H7 (cell line): ENCODE measurements at regions not wholly inside any gene's neighbourhood (a gene's known extent, or its start where the extent isn't known, plus 50 kb on each side); places are given as distances from the start of the nearest gene placed in this dataset.
A peak's percentile ranks its signal among the peaks of the same experiment; 100 is the strongest.

Experiments
- DNase-seq: peaks from one replicate; pipeline ENCODE4 v3.0.0; 2012
- H3K27me3 ChIP-seq: 2 replicates; pipeline ENCODE4 v1.6.0; 2011; ENCODE audit warnings: mild to moderate bottlenecking, low read length; ENCODE audit not compliant: control insufficient read depth, insufficient read depth
- H3K36me3 ChIP-seq: replicated peaks from 2 replicates; pipeline ENCODE4 v1.5.1; 2011; ENCODE audit warnings: low read length; ENCODE audit not compliant: control insufficient read depth, insufficient read depth
- H3K4me3 ChIP-seq: 2 replicates; pipeline ENCODE4 v1.5.1; 2011; ENCODE audit warnings: low read depth, mild to moderate bottlenecking, control low read depth, low read length, moderate library complexity; ENCODE audit not compliant: insufficient read depth

GRCh38 chr1:38258085-38258627, 211.6 kb upstream of the POU3F1 start:
- no peak for DNase-seq
- no peaks in the 10 kb centered on the region; the same call in 1 of the 2 replicates for H3K27me3 ChIP-seq
- H3K36me3 ChIP-seq, result no peaks in the 10 kb centered on the region
- no peak overlapping the region for H3K4me3 ChIP-seq

- Histone ChIP-seq H3K4me3 (no peak overlapping the region), H3K27me3 (no peaks in the 10 kb centered on the region; the same call in 1 of the 2 replicates), H3K36me3 (no peaks in the 10 kb centered on the region)
- no peak for DNase-seq
Observed at GRCh38 chr1:38257374-38257773, 210.8 kb upstream of the POU3F1 start.

- Histone ChIP-seq H3K4me3 (no peak overlapping the region), H3K36me3 (no peaks in the 10 kb centered on the region), H3K27me3 (no peaks in the 10 kb centered on the region; the same call in 1 of the 2 replicates)
- DNase-seq, result peak; percentile 75
Observed at GRCh38 chr1:38256072-38256471, 209.5 kb upstream of the POU3F1 start.

GRCh38 chr1:38253314-38253713, 206.7 kb upstream of the POU3F1 start:
- Histone ChIP-seq H3K27me3 (no peaks in the 10 kb centered on the region; the same call in 1 of the 2 replicates), H3K36me3 (no peaks in the 10 kb centered on the region), H3K4me3 (no peak overlapping the region)
- DNase-seq, result no peak

GRCh38 chr1:38250356-38250755, 203.8 kb upstream of the POU3F1 start:
- no peaks in the 10 kb centered on the region for H3K36me3 ChIP-seq
- no peak overlapping the region for H3K4me3 ChIP-seq
- peaks cover 1% of the 10 kb centered on the region; the same call in 1 of the 2 replicates for H3K27me3 ChIP-seq
- DNase-seq, result no peak

- no peak for DNase-seq
- H3K4me3 ChIP-seq, result no peak overlapping the region
- peaks cover 1% of the 10 kb centered on the region; the same call in 1 of the 2 replicates for H3K27me3 ChIP-seq
- H3K36me3 ChIP-seq, result no peaks in the 10 kb centered on the region
Observed at GRCh38 chr1:38249001-38249400, 202.4 kb upstream of the POU3F1 start.

GRCh38 chr1:38246955-38247952, 200.7 kb upstream of the POU3F1 start:
- no peak overlapping the region for H3K4me3 ChIP-seq
- DNase-seq, result no peak
- H3K36me3 ChIP-seq, result no peaks in the 10 kb centered on the region
- peaks cover 1% of the 10 kb centered on the region; the same call in 1 of the 2 replicates for H3K27me3 ChIP-seq

GRCh38 chr1:38244218-38244845, 197.7 kb upstream of the POU3F1 start:
- peak; percentile 88 for DNase-seq
- Histone ChIP-seq H3K27me3 (peaks cover 1% of the 10 kb centered on the region; the same call in 1 of the 2 replicates), H3K36me3 (no peaks in the 10 kb centered on the region), H3K4me3 (no peak overlapping the region)

GRCh38 chr1:38243106-38243505, 196.5 kb upstream of the POU3F1 start:
- Histone ChIP-seq H3K4me3 (no peak overlapping the region), H3K36me3 (no peaks in the 10 kb centered on the region), H3K27me3 (peaks cover 2% of the 10 kb centered on the region; the same call in 1 of the 2 replicates)
- no peak for DNase-seq

GRCh38 chr1:38242506-38242905, 195.9 kb upstream of the POU3F1 start:
- H3K4me3 ChIP-seq, result no peak overlapping the region
- no peaks in the 10 kb centered on the region for H3K36me3 ChIP-seq
- H3K27me3 ChIP-seq, result peaks cover 1% of the 10 kb centered on the region; the same call in 1 of the 2 replicates
- DNase-seq, result no peak

- no peak for DNase-seq
- Histone ChIP-seq H3K36me3 (no peaks in the 10 kb centered on the region), H3K4me3 (no peak overlapping the region), H3K27me3 (peaks cover 1% of the 10 kb centered on the region; the same call in 1 of the 2 replicates)
Observed at GRCh38 chr1:38241594-38242334, 195.2 kb upstream of the POU3F1 start.

GRCh38 chr1:38240618-38241017, 194.0 kb upstream of the POU3F1 start:
- DNase-seq, result no peak
- H3K27me3 ChIP-seq, result peaks cover 1% of the 10 kb centered on the region; the same call in 1 of the 2 replicates
- H3K4me3 ChIP-seq, result no peak overlapping the region

GRCh38 chr1:38239258-38239835, 192.8 kb upstream of the POU3F1 start:
- no peaks in the 10 kb centered on the region for H3K36me3 ChIP-seq
- no peak overlapping the region for H3K4me3 ChIP-seq
- DNase-seq, result no peak
- peaks cover 1% of the 10 kb centered on the region; the same call in 1 of the 2 replicates for H3K27me3 ChIP-seq

More at GRCh38 chr1:38240618-38241017, 194.0 kb upstream of the POU3F1 start:
- H3K36me3 ChIP-seq, result no peaks in the 10 kb centered on the region

GRCh38 chr1:38238294-38238693, 191.7 kb upstream of the POU3F1 start:
- H3K4me3 ChIP-seq, result no peak overlapping the region
- no peak for DNase-seq
- H3K36me3 ChIP-seq, result no peaks in the 10 kb centered on the region
- H3K27me3 ChIP-seq, result peaks cover 1% of the 10 kb centered on the region; the same call in 1 of the 2 replicates
